ENCODE measurements at regions not wholly inside any gene's neighbourhood (a gene's known extent, or its start where the extent isn't known, plus 50 kb on each side); places are given as distances from the start of the nearest gene placed in this dataset.

GRCh38 chr7:127064-127598 is 65.2 kb upstream of the FAM20C start:
- Histone ChIP-seq H2AFZ (ENCODE audit: low read depth, low read length) (no peak overlapping the region), H3F3A (ENCODE audit: insufficient read depth, low read length, poor library complexity, severe bottlenecking) (no peaks in the 10 kb centered on the region), H4K20me1 (ENCODE audit: insufficient read depth) (no peaks in the 10 kb centered on the region), H3K4me2 (ENCODE audit: low read length) (no peak overlapping the region), H3K36me3 (ENCODE audit: insufficient read depth, low read length) (no peaks in the 10 kb centered on the region), H3K9me2 (ENCODE audit: insufficient read depth, low read length) (no peaks in the 10 kb centered on the region), H3K9me3 (ENCODE audit: low read length) (no peaks in the 10 kb centered on the region), H3K4me3 (ENCODE audit: low read length) (no peak overlapping the region), H3K27ac (ENCODE audit: low read length) (no peak overlapping the region), H3K9ac (ENCODE audit: low read length) (no peak overlapping the region), H3K79me2 (replicated peaks; ENCODE audit: insufficient read depth, low read length) (no peaks in the 10 kb centered on the region), H3K27me3 (ENCODE audit: insufficient read depth, low read depth, low read length) (no peaks in the 10 kb centered on the region)
- TF ChIP-seq SMC3 (conservative IDR thresholded peaks at IDR 0.05; ENCODE audit: poor library complexity) (no peak), REST (IDR thresholded peaks at IDR 0.05; ENCODE audit: borderline replicate concordance) (no peak), EZH2 (IDR thresholded peaks at IDR 0.05; ENCODE audit: borderline replicate concordance, insufficient read depth, low read length, poor library complexity, severe bottlenecking) (no peak), MXI1 (conservative IDR thresholded peaks at IDR 0.05; ENCODE audit: poor library complexity, severe bottlenecking) (no peak), EP300 (conservative IDR thresholded peaks at IDR 0.05; ENCODE audit: poor library complexity, severe bottlenecking) (no peak), TAF1 (IDR thresholded peaks at IDR 0.05; ENCODE audit: low read depth) (no peak), POLR2AphosphoS5 (IDR thresholded peaks at IDR 0.05) (no peak), CTCF (IDR thresholded peaks at IDR 0.05; ENCODE audit: poor library complexity, severe bottlenecking) (no peak)

GRCh38 chr7:128171-129080 is 63.9 kb upstream of the FAM20C start:
- Histone ChIP-seq H3K27me3 (ENCODE audit: insufficient read depth, low read depth, low read length) (no peaks in the 10 kb centered on the region), H3K9ac (ENCODE audit: low read length) (no peak overlapping the region), H3K4me3 (ENCODE audit: low read length) (no peak overlapping the region), H3K36me3 (ENCODE audit: insufficient read depth, low read length) (no peaks in the 10 kb centered on the region), H3K4me2 (ENCODE audit: low read length) (no peak overlapping the region), H3K27ac (ENCODE audit: low read length) (no peak overlapping the region), H3K79me2 (replicated peaks; ENCODE audit: insufficient read depth, low read length) (no peaks in the 10 kb centered on the region), H3F3A (ENCODE audit: insufficient read depth, low read length, poor library complexity, severe bottlenecking) (no peaks in the 10 kb centered on the region), H3K9me2 (ENCODE audit: insufficient read depth, low read length) (no peaks in the 10 kb centered on the region), H4K20me1 (ENCODE audit: insufficient read depth) (no peaks in the 10 kb centered on the region), H3K9me3 (ENCODE audit: low read length) (no peaks in the 10 kb centered on the region), H2AFZ (ENCODE audit: low read depth, low read length) (no peak overlapping the region)
- TF ChIP-seq POLR2AphosphoS5 (IDR thresholded peaks at IDR 0.05) (no peak), CTCF (IDR thresholded peaks at IDR 0.05; ENCODE audit: poor library complexity, severe bottlenecking) (no peak), MXI1 (conservative IDR thresholded peaks at IDR 0.05; ENCODE audit: poor library complexity, severe bottlenecking) (no peak)

Data from neural cell (in vitro differentiated cells).